ENCODE measurements at regions not wholly inside any gene's neighbourhood (a gene's known extent, or its start where the extent isn't known, plus 50 kb on each side); places are given as distances from the start of the nearest gene placed in this dataset.

- H3K4me1 ChIP-seq (ENCODE audit: insufficient read depth, low read length) = no peaks in the 10 kb centered on the region
- no peaks in the 10 kb centered on the region for H3K36me3 ChIP-seq (ENCODE audit: insufficient read depth, low read length)
Measured at GRCh38 chr13:85519363-85519762, 279.9 kb downstream of the SLITRK6 start.

GRCh38 chr13:85512421-85512820, 286.8 kb downstream of the SLITRK6 start:
- H3K4me3 ChIP-seq (ENCODE audit: low read length) = no peak overlapping the region
- H3K9me3 ChIP-seq (ENCODE audit: low read length) = no peaks in the 10 kb centered on the region
- H3K4me1 ChIP-seq (ENCODE audit: insufficient read depth, low read length) = no peaks in the 10 kb centered on the region
- H2AFZ ChIP-seq (ENCODE audit: low read depth, low read length) = no peak overlapping the region
- no peaks in the 10 kb centered on the region for H3K27me3 ChIP-seq (ENCODE audit: insufficient read depth, low read length)
- no peaks in the 10 kb centered on the region for H3K36me3 ChIP-seq (ENCODE audit: insufficient read depth, low read length)

More at GRCh38 chr13:85519363-85519762, 279.9 kb downstream of the SLITRK6 start:
- no peaks in the 10 kb centered on the region for H3K9me3 ChIP-seq (ENCODE audit: low read length)
- H3K27me3 ChIP-seq (ENCODE audit: insufficient read depth, low read length) = no peaks in the 10 kb centered on the region
- H3K4me3 ChIP-seq (ENCODE audit: low read length) = no peak overlapping the region
- H2AFZ ChIP-seq (ENCODE audit: low read depth, low read length) = no peak overlapping the region

DNA sequence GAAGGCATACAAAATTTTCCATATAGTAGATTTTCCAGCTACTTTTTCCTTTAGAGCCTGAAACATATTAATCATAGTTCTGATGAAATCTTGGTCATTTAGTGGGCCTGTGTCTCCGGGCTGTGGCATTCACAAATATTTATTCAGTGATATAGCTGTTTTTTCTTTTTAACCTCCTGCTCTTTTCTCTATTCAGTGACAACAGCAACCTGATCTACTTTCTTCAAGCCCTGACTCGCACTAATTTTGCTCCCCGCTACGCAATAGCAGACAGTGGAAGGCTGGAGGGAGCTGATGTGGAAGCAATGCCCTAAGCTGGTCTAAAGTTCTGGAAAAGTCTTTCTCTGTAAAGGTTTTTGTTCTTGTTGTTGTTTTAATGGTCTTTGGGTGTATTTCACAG, 289.7 kb downstream of the SLITRK6 start:
- no peaks in the 10 kb centered on the region for H3K9me3 ChIP-seq (ENCODE audit: low read length)

GRCh38 chr13:85508683-85509329, 290.4 kb downstream of the SLITRK6 start:
- H3K27me3 ChIP-seq (ENCODE audit: insufficient read depth, low read length) = no peaks in the 10 kb centered on the region

More for the DNA sequence above, 289.7 kb downstream of the SLITRK6 start:
- no peaks in the 10 kb centered on the region for H3K36me3 ChIP-seq (ENCODE audit: insufficient read depth, low read length)
- H3K27me3 ChIP-seq (ENCODE audit: insufficient read depth, low read length) = no peaks in the 10 kb centered on the region
- H3K4me3 ChIP-seq (ENCODE audit: low read length) = no peak overlapping the region
- no peaks in the 10 kb centered on the region for H3K4me1 ChIP-seq (ENCODE audit: insufficient read depth, low read length)
- no peak overlapping the region for H2AFZ ChIP-seq (ENCODE audit: low read depth, low read length)

DNA sequence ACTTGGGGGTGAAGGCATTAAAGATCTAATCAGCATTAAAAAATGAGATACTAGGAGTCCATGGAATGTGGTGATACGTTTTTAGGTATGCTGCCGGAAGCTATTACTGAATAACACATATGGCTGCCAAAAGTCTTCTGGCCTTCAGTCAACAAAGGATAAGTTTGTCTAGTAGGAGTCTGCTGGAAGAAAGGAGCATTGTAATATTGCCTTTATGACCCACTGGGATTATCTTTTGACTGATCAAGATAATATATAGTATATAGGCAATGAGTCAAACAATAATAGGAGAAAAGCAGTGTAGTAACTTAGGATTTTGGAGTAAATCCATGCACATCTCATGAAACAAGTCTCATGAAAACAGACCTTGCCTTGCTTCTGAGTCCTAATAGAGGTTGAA, 295.4 kb downstream of the SLITRK6 start:
- H2AFZ ChIP-seq (ENCODE audit: low read depth, low read length) = no peak overlapping the region
- H3K4me3 ChIP-seq (ENCODE audit: low read length) = no peak overlapping the region
- H3K9me3 ChIP-seq (ENCODE audit: low read length) = no peaks in the 10 kb centered on the region
- H3K27me3 ChIP-seq (ENCODE audit: insufficient read depth, low read length) = no peaks in the 10 kb centered on the region
- no peaks in the 10 kb centered on the region for H3K36me3 ChIP-seq (ENCODE audit: insufficient read depth, low read length)
- no peaks in the 10 kb centered on the region for H3K4me1 ChIP-seq (ENCODE audit: insufficient read depth, low read length)

More at GRCh38 chr13:85508683-85509329, 290.4 kb downstream of the SLITRK6 start:
- no peaks in the 10 kb centered on the region for H3K36me3 ChIP-seq (ENCODE audit: insufficient read depth, low read length)
- no peaks in the 10 kb centered on the region for H3K4me1 ChIP-seq (ENCODE audit: insufficient read depth, low read length)
- no peak overlapping the region for H3K4me3 ChIP-seq (ENCODE audit: low read length)
- no peak overlapping the region for H2AFZ ChIP-seq (ENCODE audit: low read depth, low read length)
- H3K9me3 ChIP-seq (ENCODE audit: low read length) = no peaks in the 10 kb centered on the region

DNA sequence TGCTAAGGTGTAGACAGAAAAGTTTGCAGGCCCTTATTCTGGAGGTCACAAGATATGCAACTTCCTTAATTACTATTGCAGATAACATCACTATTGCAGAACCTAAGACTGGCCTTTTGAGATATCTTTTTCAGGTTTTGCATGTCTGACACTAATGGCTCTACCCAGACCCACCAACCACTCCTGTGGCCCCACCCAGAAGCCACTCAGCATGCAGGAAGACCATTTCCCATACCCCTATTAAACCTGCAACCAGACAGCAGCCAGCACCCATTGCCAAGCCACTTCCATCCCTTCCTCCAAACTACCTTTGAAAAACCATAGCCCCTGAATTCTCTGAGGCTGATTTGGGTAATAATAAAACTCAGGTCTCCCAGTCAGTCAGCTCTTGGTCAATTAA, 297.6 kb downstream of the SLITRK6 start:
- Histone ChIP-seq H3K9me3 (ENCODE audit: low read length) (no peaks in the 10 kb centered on the region), H3K4me1 (ENCODE audit: insufficient read depth, low read length) (no peaks in the 10 kb centered on the region), H3K4me3 (ENCODE audit: low read length) (no peak overlapping the region), H2AFZ (ENCODE audit: low read depth, low read length) (no peak overlapping the region), H3K27me3 (ENCODE audit: insufficient read depth, low read length) (no peaks in the 10 kb centered on the region), H3K36me3 (ENCODE audit: insufficient read depth, low read length) (no peaks in the 10 kb centered on the region)

DNA sequence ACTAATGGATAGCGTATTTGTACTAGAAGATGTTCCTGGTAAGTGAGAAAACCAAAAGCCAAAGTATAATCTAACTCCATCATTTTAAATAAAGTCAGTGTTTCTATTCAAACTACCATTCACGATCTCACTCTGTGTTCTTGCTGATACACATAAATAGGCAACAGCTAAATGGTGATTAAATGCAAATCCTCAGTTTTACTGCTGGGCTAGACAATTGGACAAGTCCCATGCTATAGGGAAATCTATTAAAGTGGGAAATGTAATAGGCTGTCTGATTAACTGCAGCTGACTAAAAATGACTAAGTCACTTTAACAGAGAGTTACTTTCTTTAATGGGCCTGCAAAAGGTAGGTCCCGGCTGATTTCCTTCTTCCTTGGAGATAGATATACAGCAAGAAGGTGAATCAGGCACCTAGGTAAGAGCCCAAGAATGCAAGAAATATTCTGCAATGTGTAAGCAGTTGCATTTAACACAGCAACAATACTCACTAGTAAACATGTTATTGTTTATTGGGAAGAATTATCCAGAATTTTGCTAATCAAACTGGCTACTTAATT, 298.4 kb downstream of the SLITRK6 start:
- H2AFZ ChIP-seq (ENCODE audit: low read depth, low read length) = no peak overlapping the region
- H3K4me3 ChIP-seq (ENCODE audit: low read length) = no peak overlapping the region
- H3K36me3 ChIP-seq (ENCODE audit: insufficient read depth, low read length) = no peaks in the 10 kb centered on the region
- no peaks in the 10 kb centered on the region for H3K4me1 ChIP-seq (ENCODE audit: insufficient read depth, low read length)
- no peaks in the 10 kb centered on the region for H3K9me3 ChIP-seq (ENCODE audit: low read length)
- H3K27me3 ChIP-seq (ENCODE audit: insufficient read depth, low read length) = no peaks in the 10 kb centered on the region

DNA sequence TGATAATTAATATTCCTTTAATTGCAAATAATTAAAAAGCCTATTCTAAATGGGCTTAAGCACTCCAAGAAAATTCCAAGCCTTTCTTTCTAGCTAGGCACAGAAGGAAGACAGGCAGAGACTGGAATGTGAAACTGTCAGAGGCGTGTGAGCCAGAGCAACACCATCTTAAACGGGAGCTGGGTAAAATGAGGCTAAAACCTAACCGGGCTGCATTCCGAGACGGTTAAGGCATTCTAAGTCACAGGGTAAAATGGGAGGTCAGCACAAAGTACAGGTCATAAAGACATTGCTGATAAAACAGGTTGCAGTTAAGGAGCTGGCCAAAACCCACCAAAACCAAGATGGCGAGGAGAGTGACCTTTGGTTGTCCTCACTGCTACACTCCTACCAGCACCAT, 300.4 kb downstream of the SLITRK6 start:
- Histone ChIP-seq H3K27me3 (ENCODE audit: insufficient read depth, low read length) (no peaks in the 10 kb centered on the region), H3K36me3 (ENCODE audit: insufficient read depth, low read length) (no peaks in the 10 kb centered on the region), H3K9me3 (ENCODE audit: low read length) (no peaks in the 10 kb centered on the region), H2AFZ (ENCODE audit: low read depth, low read length) (no peak overlapping the region), H3K4me1 (ENCODE audit: insufficient read depth, low read length) (no peaks in the 10 kb centered on the region), H3K4me3 (ENCODE audit: low read length) (no peak overlapping the region)

DNA sequence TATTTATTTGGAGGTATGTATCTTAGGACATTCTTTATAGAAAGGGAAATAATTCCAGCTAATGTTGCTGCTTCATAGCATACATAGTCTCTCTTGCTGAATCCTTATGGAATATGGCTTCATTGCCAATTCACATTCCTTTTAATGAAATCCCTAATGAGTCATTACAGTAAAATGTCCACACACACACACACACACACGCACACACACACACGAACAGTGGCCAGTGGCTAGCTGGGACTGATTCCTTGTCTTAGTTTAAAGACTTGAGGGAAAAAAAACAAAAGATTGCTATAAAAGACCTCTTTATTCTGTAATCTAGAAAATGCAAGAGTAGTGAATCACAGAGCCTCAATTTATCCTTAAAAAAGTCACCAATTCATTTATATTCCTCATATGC, 301.6 kb downstream of the SLITRK6 start:
- Histone ChIP-seq H3K36me3 (ENCODE audit: insufficient read depth, low read length) (no peaks in the 10 kb centered on the region), H3K4me1 (ENCODE audit: insufficient read depth, low read length) (no peaks in the 10 kb centered on the region), H3K4me3 (ENCODE audit: low read length) (no peak overlapping the region), H3K9me3 (ENCODE audit: low read length) (no peaks in the 10 kb centered on the region), H2AFZ (ENCODE audit: low read depth, low read length) (no peak overlapping the region), H3K27me3 (ENCODE audit: insufficient read depth, low read length) (no peaks in the 10 kb centered on the region)

GRCh38 chr13:85492283-85492682, 306.9 kb downstream of the SLITRK6 start:
- H3K4me3 ChIP-seq (ENCODE audit: low read length) = no peak overlapping the region
- H2AFZ ChIP-seq (ENCODE audit: low read depth, low read length) = no peak overlapping the region
- H3K9me3 ChIP-seq (ENCODE audit: low read length) = no peaks in the 10 kb centered on the region
- H3K36me3 ChIP-seq (ENCODE audit: insufficient read depth, low read length) = no peaks in the 10 kb centered on the region
- H3K4me1 ChIP-seq (ENCODE audit: insufficient read depth, low read length) = no peaks in the 10 kb centered on the region
- H3K27me3 ChIP-seq (ENCODE audit: insufficient read depth, low read length) = no peaks in the 10 kb centered on the region

GRCh38 chr13:85486663-85487062, 312.6 kb downstream of the SLITRK6 start:
- Histone ChIP-seq H3K9me3 (ENCODE audit: low read length) (no peaks in the 10 kb centered on the region), H3K36me3 (ENCODE audit: insufficient read depth, low read length) (no peaks in the 10 kb centered on the region), H3K27me3 (ENCODE audit: insufficient read depth, low read length) (no peaks in the 10 kb centered on the region), H3K4me1 (ENCODE audit: insufficient read depth, low read length) (no peaks in the 10 kb centered on the region), H3K4me3 (ENCODE audit: low read length) (no peak overlapping the region), H2AFZ (ENCODE audit: low read depth, low read length) (no peak overlapping the region)

- H3K27me3 ChIP-seq (ENCODE audit: insufficient read depth, low read length) = no peaks in the 10 kb centered on the region
- no peaks in the 10 kb centered on the region for H3K4me1 ChIP-seq (ENCODE audit: insufficient read depth, low read length)
- H2AFZ ChIP-seq (ENCODE audit: low read depth, low read length) = no peak overlapping the region
- no peaks in the 10 kb centered on the region for H3K36me3 ChIP-seq (ENCODE audit: insufficient read depth, low read length)
- no peaks in the 10 kb centered on the region for H3K9me3 ChIP-seq (ENCODE audit: low read length)
- no peak overlapping the region for H3K4me3 ChIP-seq (ENCODE audit: low read length)
Measured at GRCh38 chr13:85473144-85473543, 326.1 kb downstream of the SLITRK6 start.

DNA sequence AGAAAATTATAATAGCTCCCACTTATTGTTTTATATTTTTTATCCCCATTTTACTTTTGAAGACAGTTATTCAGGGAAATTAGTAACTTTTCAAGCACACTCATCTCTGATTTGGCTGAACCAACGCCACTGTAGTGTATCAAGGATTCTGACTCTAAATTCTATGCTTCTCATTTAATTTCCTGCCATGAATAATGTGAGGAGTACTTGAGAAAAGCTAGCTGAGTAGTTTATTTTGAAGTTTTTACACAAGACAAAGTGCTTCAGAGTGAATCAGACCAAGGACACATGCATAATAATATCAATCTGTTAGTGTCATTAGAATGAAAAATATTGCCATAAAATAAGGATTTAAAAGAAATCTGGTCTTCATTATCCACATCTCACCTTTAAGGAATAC, 329.9 kb downstream of the SLITRK6 start:
- H3K36me3 ChIP-seq (ENCODE audit: insufficient read depth, low read length) = no peaks in the 10 kb centered on the region
- H3K4me1 ChIP-seq (ENCODE audit: insufficient read depth, low read length) = no peaks in the 10 kb centered on the region
- no peak overlapping the region for H2AFZ ChIP-seq (ENCODE audit: low read depth, low read length)
- H3K4me3 ChIP-seq (ENCODE audit: low read length) = no peak overlapping the region
- H3K27me3 ChIP-seq (ENCODE audit: insufficient read depth, low read length) = no peaks in the 10 kb centered on the region
- no peaks in the 10 kb centered on the region for H3K9me3 ChIP-seq (ENCODE audit: low read length)

All from neuron (in vitro differentiated cells).